ENCODE measurements at regions not wholly inside any gene's neighbourhood (a gene's known extent, or its start where the extent isn't known, plus 50 kb on each side); places are given as distances from the start of the nearest gene placed in this dataset.

GRCh38 chr2:8541636-8542035, 140.2 kb upstream of the ID2 start:
- TF ChIP-seq CTCF (IDR thresholded peaks at IDR 0.05), result no peak
- no peak for TF ChIP-seq POLR2A (IDR thresholded peaks at IDR 0.05; ENCODE audit: low read depth)

Data from esophagus muscularis mucosa (tissue), 3 donors.